SK-N-MC (cell line): ENCODE measurements at regions not wholly inside any gene's neighbourhood (a gene's known extent, or its start where the extent isn't known, plus 50 kb on each side); places are given as distances from the start of the nearest gene placed in this dataset.

ENCODE experiments used
- EZH2 ChIP-seq: fragments of 200-600 bp; sonication (generic); IDR thresholded peaks from one replicate; pipeline ENCODE4 v1.6.1; 2017; ENCODE audit warnings: antibody characterized with exemption
- FOXP2 ChIP-seq: optimal IDR thresholded peaks from 2 replicates; pipeline ENCODE3; 2011; ENCODE audit warnings: mild to moderate bottlenecking, moderate library complexity; ENCODE audit not compliant: insufficient read depth; ENCODE audit errors: extremely low read length, control extremely low read depth
- POLR2AphosphoS5 ChIP-seq: IDR thresholded peaks from 2 replicates; pipeline ENCODE4 v1.6.1; 2012; ENCODE audit warnings: mild to moderate bottlenecking, low read depth, low read length, borderline replicate concordance

DNA sequence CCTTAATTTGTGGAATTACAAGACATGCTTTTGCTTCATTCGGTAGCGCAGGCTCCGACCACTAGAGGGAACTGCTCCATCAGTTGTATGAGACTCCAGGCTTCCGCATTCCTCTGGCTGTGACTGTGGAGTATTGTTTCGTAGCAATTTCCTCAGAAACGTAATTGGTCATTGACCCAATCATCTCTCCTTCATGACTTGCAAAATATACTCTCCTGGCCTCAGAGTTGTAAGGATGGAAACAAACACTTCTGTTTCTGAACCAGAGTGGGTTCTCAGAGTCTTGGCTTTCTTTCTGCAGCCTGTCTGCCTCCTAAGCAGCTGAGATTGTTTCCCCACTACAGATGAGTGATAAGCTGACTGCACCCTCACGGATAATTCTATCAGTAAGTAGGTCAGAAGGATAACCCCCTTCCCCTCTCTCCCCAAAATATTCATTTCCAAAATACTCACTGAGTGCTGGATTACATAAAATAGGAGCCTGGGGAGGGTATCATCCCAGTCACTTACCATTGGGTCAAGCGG lies 146.8 kb upstream of the ZC3H12C start:
- TF ChIP-seq POLR2AphosphoS5 (no peak), EZH2 (no peak), FOXP2 (peak; percentile 54)
